ENCODE measurements at regions not wholly inside any gene's neighbourhood (a gene's known extent, or its start where the extent isn't known, plus 50 kb on each side); places are given as distances from the start of the nearest gene placed in this dataset.

GRCh38 chr5:135248801-135249231 is 150.2 kb downstream of the MACROH2A1 start:
- TF ChIP-seq CTCF (conservative IDR thresholded peaks at IDR 0.05; ENCODE audit: low read depth, low read length) (no peak), EZH2 (IDR thresholded peaks at IDR 0.05; ENCODE audit: borderline replicate concordance, low read depth, low read length, poor library complexity, severe bottlenecking) (no peak)
